WI38 (cell line): ENCODE measurements at regions not wholly inside any gene's neighbourhood (a gene's known extent, or its start where the extent isn't known, plus 50 kb on each side); places are given as distances from the start of the nearest gene placed in this dataset.

Source experiments
- H3K4me3 ChIP-seq: 2 replicates; pipeline ENCODE4 v1.5.1; 2011; ENCODE audit warnings: low read depth, mild to moderate bottlenecking, control low read depth, low read length
- CTCF ChIP-seq: IDR thresholded peaks from 2 replicates; pipeline ENCODE4 v1.5.1; 2012; ENCODE audit warnings: low read depth, mild to moderate bottlenecking, control low read depth, low read length

GRCh38 chr2:198901894-198902293 lies 555.8 kb downstream of the SATB2 start:
- TF ChIP-seq CTCF, result no peak
- H3K4me3 ChIP-seq, result no peak overlapping the region

- TF ChIP-seq CTCF, result no peak
- no peak overlapping the region for H3K4me3 ChIP-seq
These were observed 557.6 kb downstream of the SATB2 start for GRCh38 chr2:198900141-198900540.

GRCh38 chr2:198890490-198890889 lies 567.2 kb downstream of the SATB2 start:
- no peak for TF ChIP-seq CTCF
- no peak overlapping the region for H3K4me3 ChIP-seq

- TF ChIP-seq CTCF, result no peak
- H3K4me3 ChIP-seq, result no peak overlapping the region
These were observed 574.1 kb downstream of the SATB2 start for GRCh38 chr2:198883604-198884003.

- no peak for TF ChIP-seq CTCF
- no peak overlapping the region for H3K4me3 ChIP-seq
These were observed 576.8 kb downstream of the SATB2 start for GRCh38 chr2:198880986-198881385.

GRCh38 chr2:198880421-198880820 lies 577.3 kb downstream of the SATB2 start:
- TF ChIP-seq CTCF, result no peak
- no peak overlapping the region for H3K4me3 ChIP-seq

GRCh38 chr2:198874472-198874858 lies 583.3 kb downstream of the SATB2 start:
- TF ChIP-seq CTCF, result no peak
- no peak overlapping the region for H3K4me3 ChIP-seq
